H9 (cell line): ENCODE measurements at regions not wholly inside any gene's neighbourhood (a gene's known extent, or its start where the extent isn't known, plus 50 kb on each side); places are given as distances from the start of the nearest gene placed in this dataset.

Experiments
- DNase-seq: peaks from one replicate; pipeline ENCODE4 v3.0.0-alpha.2; 2017
- H2AFZ ChIP-seq: one replicate; pipeline ENCODE4 v1.6.1; 2013; ENCODE audit warnings: mild to moderate bottlenecking, low read length, control low read depth, moderate library complexity
- H2AK5ac ChIP-seq: 2 replicates; pipeline ENCODE4 v1.6.1; 2013; ENCODE audit warnings: low read length, control low read depth, mixed read lengths; ENCODE audit not compliant: insufficient read length
- H2BK120ac ChIP-seq: one replicate; pipeline ENCODE4 v1.6.1; 2013; ENCODE audit warnings: low read depth, mild to moderate bottlenecking, low read length, control low read depth, inconsistent platforms; ENCODE audit not compliant: poor library complexity, severe bottlenecking
- H2BK12ac ChIP-seq: 2 replicates; pipeline ENCODE4 v1.6.1; 2013; ENCODE audit warnings: low read length, control low read depth, mixed read lengths, low read depth; ENCODE audit not compliant: insufficient read length
- H2BK15ac ChIP-seq: 2 replicates; pipeline ENCODE4 v1.6.1; 2013; ENCODE audit warnings: low read depth, low read length, control low read depth
- H2BK20ac ChIP-seq: one replicate; pipeline ENCODE4 v1.6.1; 2013; ENCODE audit warnings: low read depth, mild to moderate bottlenecking, low read length, control low read depth, inconsistent platforms; ENCODE audit not compliant: poor library complexity, severe bottlenecking
- H2BK5ac ChIP-seq: 2 replicates; pipeline ENCODE4 v1.6.1; 2013; ENCODE audit warnings: low read length, control low read depth, mixed read lengths; ENCODE audit not compliant: insufficient read length
- H3K14ac ChIP-seq: 2 replicates; pipeline ENCODE4 v1.6.1; 2013; ENCODE audit warnings: low read length, control low read depth; ENCODE audit not compliant: insufficient read depth
- H3K18ac ChIP-seq: 2 replicates; pipeline ENCODE4 v1.6.1; 2013; ENCODE audit warnings: low read depth, mild to moderate bottlenecking, mixed read lengths, low read length, control low read depth; ENCODE audit not compliant: insufficient read length
- H3K23ac ChIP-seq: 2 replicates; pipeline ENCODE4 v1.6.1; 2013; ENCODE audit warnings: low read length, control low read depth, mixed read lengths, low read depth; ENCODE audit not compliant: insufficient read length
- H3K23me2 ChIP-seq: 2 replicates; pipeline ENCODE4 v1.6.1; 2013; ENCODE audit warnings: low read depth, mild to moderate bottlenecking, mixed read lengths, low read length, control low read depth; ENCODE audit not compliant: insufficient read length, poor library complexity, severe bottlenecking
- H3K27ac ChIP-seq: 2 replicates; pipeline ENCODE4 v1.5.1; 2013; ENCODE audit warnings: low read length, control low read depth, mixed read lengths, low read depth; ENCODE audit not compliant: insufficient read length
- H3K27me3 ChIP-seq: 2 replicates; pipeline ENCODE4 v1.6.1; 2013; ENCODE audit warnings: low read length, control low read depth, inconsistent platforms; ENCODE audit not compliant: insufficient read depth
- H3K4ac ChIP-seq: 2 replicates; pipeline ENCODE4 v1.6.1; 2013; ENCODE audit warnings: low read depth, mild to moderate bottlenecking, control low read depth, inconsistent platforms, low read length, moderate library complexity
- H3K4me1 ChIP-seq: 2 replicates; pipeline ENCODE4 v1.6.1; 2013; ENCODE audit warnings: low read length, control low read depth, inconsistent platforms; ENCODE audit not compliant: insufficient read depth
- H3K4me2 ChIP-seq: 2 replicates; pipeline ENCODE4 v1.6.1; 2013; ENCODE audit warnings: low read length, control low read depth, mixed read lengths; ENCODE audit not compliant: insufficient read length, insufficient read depth
- H3K56ac ChIP-seq: 2 replicates; pipeline ENCODE4 v1.6.1; 2013; ENCODE audit warnings: low read depth, mild to moderate bottlenecking, mixed read lengths, low read length, control low read depth; ENCODE audit not compliant: insufficient read length
- H3K79me1 ChIP-seq: 2 replicates; pipeline ENCODE4 v1.6.1; 2013; ENCODE audit warnings: low read depth, mild to moderate bottlenecking, moderate library complexity, low read length, control low read depth, inconsistent platforms; ENCODE audit not compliant: insufficient read depth, poor library complexity, severe bottlenecking
- H3K79me2 ChIP-seq: 2 replicates; pipeline ENCODE4 v1.6.1; 2013; ENCODE audit warnings: low read length, control low read depth, inconsistent platforms; ENCODE audit not compliant: insufficient read depth
- H3K9ac ChIP-seq: 2 replicates; pipeline ENCODE4 v1.6.1; 2013; ENCODE audit warnings: low read length, control low read depth, mixed read lengths; ENCODE audit not compliant: insufficient read length; ENCODE audit errors: extremely low read depth
- H3K9me3 ChIP-seq: one replicate; pipeline ENCODE4 v1.6.1; 2013; ENCODE audit warnings: low read depth, low read length, inconsistent platforms; ENCODE audit not compliant: control insufficient read depth
- H3T11ph ChIP-seq: one replicate; pipeline ENCODE4 v1.6.1; 2013; ENCODE audit warnings: mild to moderate bottlenecking, low read length, control low read depth, inconsistent platforms
- H4K20me1 ChIP-seq: one replicate; pipeline ENCODE4 v1.6.1; 2013; ENCODE audit not compliant: control insufficient read depth, insufficient read length, insufficient read depth
- H4K5ac ChIP-seq: 2 replicates; pipeline ENCODE4 v1.6.1; 2013; ENCODE audit warnings: low read depth, mild to moderate bottlenecking, mixed read lengths, low read length, control low read depth; ENCODE audit not compliant: insufficient read length
- H4K8ac ChIP-seq: replicated peaks from 2 replicates; pipeline ENCODE4 v1.6.1; 2013; ENCODE audit warnings: low read length, control low read depth, mixed read lengths, low read depth; ENCODE audit not compliant: insufficient read length
- H4K91ac ChIP-seq: 2 replicates; pipeline ENCODE4 v1.6.1; 2013; ENCODE audit warnings: low read depth, mild to moderate bottlenecking, moderate library complexity, mixed read lengths, low read length, control low read depth; ENCODE audit not compliant: insufficient read length
- H3K27ac Mint-ChIP-seq, 3 experiments: 2 replicates in 2 of 3; 3 replicates in 1 of 3; pipeline ENCODE4 v1.8.0; 2020 to 2021; ENCODE audit warnings: mixed read lengths in 3 of 3, mild to moderate bottlenecking in 1 of 3, moderate library complexity in 1 of 3
- H3K27me3 Mint-ChIP-seq: 2 replicates; pipeline ENCODE4 v1.8.0; 2021; ENCODE audit warnings: low read depth, mild to moderate bottlenecking, moderate library complexity, mixed read lengths
- H3K36me3 Mint-ChIP-seq, 3 experiments: 2 replicates in 2 of 3; 3 replicates in 1 of 3; pipeline ENCODE4 v1.8.0; 2020 to 2021; ENCODE audit warnings: low read depth in 3 of 3, mixed read lengths in 3 of 3; ENCODE audit not compliant: insufficient read depth in 1 of 3
- H3K4me1 Mint-ChIP-seq, 2 experiments: 2 replicates each; pipeline ENCODE4 v1.8.0; 2020; ENCODE audit warnings: mixed read lengths in 2 of 2
- H3K4me3 Mint-ChIP-seq, 2 experiments: 2 replicates in 1 of 2; 3 replicates in 1 of 2; pipeline ENCODE4 v1.8.0; 2020 to 2021; ENCODE audit warnings: mild to moderate bottlenecking in 2 of 2, mixed read lengths in 2 of 2, moderate library complexity in 1 of 2
- H3K9me3 Mint-ChIP-seq, 2 experiments: 2 replicates in 1 of 2; 3 replicates in 1 of 2; pipeline ENCODE4 v1.8.0; 2020; ENCODE audit warnings: mild to moderate bottlenecking in 2 of 2, mixed read lengths in 2 of 2, moderate library complexity in 1 of 2
- CTCF ChIP-seq: fragments of 200-600 bp; sonication (generic); conservative IDR thresholded peaks from 3 replicates; pipeline ENCODE4 v1.8.0; 2021; ENCODE audit warnings: antibody characterized with exemption, mild to moderate bottlenecking
- WGBS: extraction: QIAGEN DNeasy Blood & Tissue Kit; methylation state at CpG from one replicate; pipeline ENCODE4 v1.1.7; 2013; ENCODE audit warnings: missing lambda C conversion rate, low lambda C conversion rate, mixed read lengths; ENCODE audit not compliant: insufficient read length; ENCODE audit errors: extremely low coverage; 5-methylcytosine and 5-hydroxymethylcytosine counted together

GRCh38 chr6:80608881-80609280, 502.4 kb downstream of the BCKDHB start:
- H3K79me1 ChIP-seq: no peaks in the 10 kb centered on the region
- H3K79me2 ChIP-seq: no peaks in the 10 kb centered on the region
- no peak overlapping the region for H3K4ac ChIP-seq
- no peak overlapping the region for H3K4me2 ChIP-seq
- no peak overlapping the region for H3K23ac ChIP-seq
- no peak overlapping the region for H2BK12ac ChIP-seq
- no peak overlapping the region for H4K91ac ChIP-seq
- H3T11ph ChIP-seq: no peak overlapping the region
- peaks cover 0 to 5% (median 4%) of the 10 kb centered on the region in 3 experiments; a peak in 2 of 7 replicates for H3K36me3 Mint-ChIP-seq
- no peak overlapping the region for H3K9ac ChIP-seq
- H3K27ac ChIP-seq: no peak overlapping the region
- peaks cover 0 to 7% of the 10 kb centered on the region in 2 experiments; a peak in 2 of 5 replicates for H3K9me3 Mint-ChIP-seq
- H4K20me1 ChIP-seq: no peaks in the 10 kb centered on the region
- WGBS: no CpG with 5 or more reads among the region's 1 CpG
- H3K56ac ChIP-seq: no peak overlapping the region
- H3K4me1 Mint-ChIP-seq: peaks cover 4 to 7% of the 10 kb centered on the region in 2 experiments
- no peaks in the 10 kb centered on the region for H3K4me1 ChIP-seq
- no peak overlapping the region for H2BK20ac ChIP-seq
- H3K14ac ChIP-seq: no peak overlapping the region
- no peak overlapping the region for H2BK15ac ChIP-seq
- no peak overlapping the region for H2BK5ac ChIP-seq
- no peak overlapping the region for H4K8ac ChIP-seq
- H3K23me2 ChIP-seq: no peaks in the 10 kb centered on the region
- no peaks in the 10 kb centered on the region for H3K27me3 ChIP-seq
- no peak for DNase-seq
- H3K9me3 ChIP-seq: no peaks in the 10 kb centered on the region
- no peak overlapping the region for H3K4me3 Mint-ChIP-seq
- no peak overlapping the region for H2AFZ ChIP-seq
- no peaks in the 10 kb centered on the region for H3K27me3 Mint-ChIP-seq
- H2AK5ac ChIP-seq: no peak overlapping the region
- H2BK120ac ChIP-seq: no peak overlapping the region
- no peak for TF ChIP-seq CTCF
- H4K5ac ChIP-seq: no peak overlapping the region
- no peak overlapping the region for H3K18ac ChIP-seq
- H3K27ac Mint-ChIP-seq: no peak overlapping the region
